ENCODE measurements at regions not wholly inside any gene's neighbourhood (a gene's known extent, or its start where the extent isn't known, plus 50 kb on each side); places are given as distances from the start of the nearest gene placed in this dataset.

- no peaks in the 10 kb centered on the region for H3K4me1 Mint-ChIP-seq
- POLR2A ChIA-PET, result no interaction called here
- intact Hi-C loops (cut with micrococcal nuclease), result no loop called here
- H3K27ac Mint-ChIP-seq, result no peak overlapping the region
- H3K36me3 Mint-ChIP-seq (ENCODE audit: low read depth), result no peaks in the 10 kb centered on the region
- DNase-seq, result no peak
- no peaks in the 10 kb centered on the region for H3K27me3 Mint-ChIP-seq
- no peak overlapping the region for H3K4me3 Mint-ChIP-seq
- CTCF ChIA-PET, result no interaction called here
- H3K9me3 Mint-ChIP-seq, result no peaks in the 10 kb centered on the region
- TF ChIP-seq CTCF (IDR thresholded peaks at IDR 0.05), result no peak
- ATAC-seq (ENCODE audit: low read depth), result no peak
Measured at GRCh38 chr4:129490516-129490915, 394.6 kb downstream of the C4orf33 start.

- Mint-ChIP-seq H3K27me3 (no peaks in the 10 kb centered on the region), H3K4me1 (no peaks in the 10 kb centered on the region), H3K36me3 (ENCODE audit: low read depth) (no peaks in the 10 kb centered on the region), H3K4me3 (no peak overlapping the region), H3K9me3 (no peaks in the 10 kb centered on the region), H3K27ac (no peak overlapping the region)
- ATAC-seq (ENCODE audit: low read depth) (no peak), DNase-seq (no peak)
- no peak for TF ChIP-seq CTCF (IDR thresholded peaks at IDR 0.05)
- ChIA-PET CTCF (no interaction called here), POLR2A (no interaction called here)
- intact Hi-C loops (cut with micrococcal nuclease), result no loop called here
Measured at GRCh38 chr4:129498626-129499025, 402.7 kb downstream of the C4orf33 start.

- no peak for TF ChIP-seq CTCF (IDR thresholded peaks at IDR 0.05)
- intact Hi-C loops (cut with micrococcal nuclease), result no loop called here
- no peak overlapping the region for H3K4me3 Mint-ChIP-seq
- H3K27me3 Mint-ChIP-seq, result no peaks in the 10 kb centered on the region
- POLR2A ChIA-PET, result no interaction called here
- no peaks in the 10 kb centered on the region for H3K36me3 Mint-ChIP-seq (ENCODE audit: low read depth)
- no peak overlapping the region for H3K27ac Mint-ChIP-seq
- CTCF ChIA-PET, result no interaction called here
- DNase-seq (no peak), ATAC-seq (ENCODE audit: low read depth) (no peak)
- H3K4me1 Mint-ChIP-seq, result no peaks in the 10 kb centered on the region
- H3K9me3 Mint-ChIP-seq, result peaks cover 2% of the 10 kb centered on the region
Measured at GRCh38 chr4:129514852-129515251, 418.9 kb downstream of the C4orf33 start.

GRCh38 chr4:129515356-129515755 lies 419.4 kb downstream of the C4orf33 start:
- Mint-ChIP-seq H3K27ac (no peak overlapping the region), H3K27me3 (no peaks in the 10 kb centered on the region), H3K4me3 (no peak overlapping the region), H3K4me1 (no peaks in the 10 kb centered on the region), H3K9me3 (peaks cover 2% of the 10 kb centered on the region), H3K36me3 (ENCODE audit: low read depth) (no peaks in the 10 kb centered on the region)
- CTCF ChIA-PET, result no interaction called here
- POLR2A ChIA-PET, result no interaction called here
- intact Hi-C loops (cut with micrococcal nuclease), result no loop called here
- no peak for TF ChIP-seq CTCF (IDR thresholded peaks at IDR 0.05)
- DNase-seq (no peak), ATAC-seq (ENCODE audit: low read depth) (no peak)

- TF ChIP-seq CTCF (IDR thresholded peaks at IDR 0.05), result no peak
- Mint-ChIP-seq H3K9me3 (no peaks in the 10 kb centered on the region), H3K4me3 (no peak overlapping the region), H3K27ac (no peak overlapping the region), H3K36me3 (ENCODE audit: low read depth) (no peaks in the 10 kb centered on the region), H3K4me1 (no peaks in the 10 kb centered on the region), H3K27me3 (no peaks in the 10 kb centered on the region)
- ChIA-PET POLR2A (no interaction called here), CTCF (no interaction called here)
- no peak for DNase-seq
- no peak for ATAC-seq (ENCODE audit: low read depth)
- intact Hi-C loops (cut with micrococcal nuclease), result no loop called here
Measured at GRCh38 chr4:129526812-129527211, 430.9 kb downstream of the C4orf33 start.

Measured in activated B cell treated with CpG ODN at 0.5 μM for 24 hours (primary cell).